Karpas-422 (cell line): ENCODE measurements at regions not wholly inside any gene's neighbourhood (a gene's known extent, or its start where the extent isn't known, plus 50 kb on each side); places are given as distances from the start of the nearest gene placed in this dataset.

Experiments used
- DNase-seq: peaks from one replicate; pipeline ENCODE4 v3.0.0-alpha.2; 2015
- H2AFZ ChIP-seq: fragments of 200-600 bp; sonication (generic); 2 replicates; pipeline ENCODE4 v1.6.1; 2014; ENCODE audit warnings: antibody characterized with exemption, low read length, mixed read lengths
- H3K27ac ChIP-seq: fragments of 200-600 bp; sonication (generic); 2 replicates; pipeline ENCODE4 v1.5.1; 2014; ENCODE audit warnings: mild to moderate bottlenecking, low read length, moderate library complexity
- H3K27me3 ChIP-seq: fragments of 200-600 bp; sonication (generic); 2 replicates; pipeline ENCODE4 v1.6.1; 2014; ENCODE audit warnings: low read length, mixed read lengths
- H3K36me3 ChIP-seq: fragments of 200-600 bp; sonication (generic); 2 replicates; pipeline ENCODE4 v1.6.1; 2014; ENCODE audit warnings: low read length, mixed read lengths; ENCODE audit not compliant: insufficient read depth
- H3K4me1 ChIP-seq: fragments of 200-600 bp; sonication (generic); 2 replicates; pipeline ENCODE4 v1.6.1; 2014; ENCODE audit warnings: mild to moderate bottlenecking, low read length, mixed read lengths
- H3K4me2 ChIP-seq: fragments of 200-600 bp; sonication (generic); 2 replicates; pipeline ENCODE4 v1.6.1; 2014; ENCODE audit warnings: low read length, low read depth, mild to moderate bottlenecking; ENCODE audit not compliant: poor library complexity, severe bottlenecking
- H3K4me3 ChIP-seq: fragments of 200-600 bp; sonication (generic); 2 replicates; pipeline ENCODE4 v1.5.1; 2014; ENCODE audit warnings: mild to moderate bottlenecking, antibody characterized with exemption, low read length, mixed read lengths
- H3K79me2 ChIP-seq: fragments of 200-600 bp; sonication (generic); 2 replicates; pipeline ENCODE4 v1.6.1; 2014; ENCODE audit warnings: mild to moderate bottlenecking, low read length, mixed read lengths
- H3K9ac ChIP-seq: fragments of 200-600 bp; sonication (generic); 2 replicates; pipeline ENCODE4 v1.6.0; 2014; ENCODE audit warnings: low read length
- H3K9me2 ChIP-seq: fragments of 200-600 bp; sonication (generic), shearing (Covaris generic); replicated peaks from 2 replicates; pipeline ENCODE4 v1.6.0; 2014; ENCODE audit warnings: mild to moderate bottlenecking, low read length, moderate library complexity; ENCODE audit not compliant: insufficient read depth
- H3K9me3 ChIP-seq: fragments of 300-700, 200-600 bp; sonication (generic); 2 replicates; pipeline ENCODE4 v1.6.1; 2014; ENCODE audit warnings: low read length, mixed read lengths
- H4K20me1 ChIP-seq: fragments of 200-600 bp; sonication (generic); 2 replicates; pipeline ENCODE4 v1.6.1; 2014; ENCODE audit warnings: mild to moderate bottlenecking, antibody characterized with exemption, low read length, low read depth; ENCODE audit not compliant: insufficient read depth

- Histone ChIP-seq H2AFZ (no peak overlapping the region), H3K36me3 (no peaks in the 10 kb centered on the region), H3K4me3 (no peak overlapping the region), H4K20me1 (no peaks in the 10 kb centered on the region), H3K79me2 (no peaks in the 10 kb centered on the region), H3K9ac (no peak overlapping the region), H3K9me2 (no peaks in the 10 kb centered on the region), H3K4me2 (no peak overlapping the region), H3K27ac (no peak overlapping the region), H3K9me3 (no peaks in the 10 kb centered on the region), H3K4me1 (no peaks in the 10 kb centered on the region), H3K27me3 (no peaks in the 10 kb centered on the region)
- no peak for DNase-seq
These were observed 110.6 kb upstream of the OLIG2 start for GRCh38 chr21:32915099-32915498.

GRCh38 chr21:32916088-32916487 is 109.6 kb upstream of the OLIG2 start:
- H3K4me3 ChIP-seq: no peak overlapping the region
- no peaks in the 10 kb centered on the region for H3K4me1 ChIP-seq
- H3K27me3 ChIP-seq: no peaks in the 10 kb centered on the region
- no peak overlapping the region for H3K9ac ChIP-seq
- no peaks in the 10 kb centered on the region for H3K79me2 ChIP-seq
- no peak overlapping the region for H2AFZ ChIP-seq
- no peaks in the 10 kb centered on the region for H4K20me1 ChIP-seq
- no peaks in the 10 kb centered on the region for H3K36me3 ChIP-seq
- H3K9me3 ChIP-seq: no peaks in the 10 kb centered on the region
- DNase-seq: no peak
- H3K4me2 ChIP-seq: no peak overlapping the region
- no peaks in the 10 kb centered on the region for H3K9me2 ChIP-seq
- no peak overlapping the region for H3K27ac ChIP-seq

- Histone ChIP-seq H3K9me2 (no peaks in the 10 kb centered on the region), H3K9ac (no peak overlapping the region), H3K27me3 (no peaks in the 10 kb centered on the region), H3K27ac (no peak overlapping the region), H3K4me2 (no peak overlapping the region), H3K9me3 (no peaks in the 10 kb centered on the region), H4K20me1 (no peaks in the 10 kb centered on the region), H3K4me3 (no peak overlapping the region), H2AFZ (no peak overlapping the region), H3K36me3 (no peaks in the 10 kb centered on the region), H3K79me2 (no peaks in the 10 kb centered on the region), H3K4me1 (no peaks in the 10 kb centered on the region)
- peak; percentile 66 for DNase-seq
These were observed 109.1 kb upstream of the OLIG2 start for GRCh38 chr21:32916522-32917099.

- no peaks in the 10 kb centered on the region for H3K27me3 ChIP-seq
- H3K4me3 ChIP-seq: no peak overlapping the region
- H3K79me2 ChIP-seq: no peaks in the 10 kb centered on the region
- H3K4me2 ChIP-seq: no peak overlapping the region
- no peaks in the 10 kb centered on the region for H3K36me3 ChIP-seq
- no peaks in the 10 kb centered on the region for H4K20me1 ChIP-seq
- H2AFZ ChIP-seq: no peak overlapping the region
- H3K9me2 ChIP-seq: no peaks in the 10 kb centered on the region
- no peaks in the 10 kb centered on the region for H3K9me3 ChIP-seq
- no peaks in the 10 kb centered on the region for H3K4me1 ChIP-seq
- no peak overlapping the region for H3K9ac ChIP-seq
- H3K27ac ChIP-seq: no peak overlapping the region
- no peak for DNase-seq
These were observed 108.2 kb upstream of the OLIG2 start for GRCh38 chr21:32917362-32918135.

GRCh38 chr21:32918478-32919120 is 107.1 kb upstream of the OLIG2 start:
- Histone ChIP-seq H3K4me1 (no peaks in the 10 kb centered on the region), H2AFZ (no peak overlapping the region), H3K9me2 (no peaks in the 10 kb centered on the region), H3K9ac (no peak overlapping the region), H3K79me2 (no peaks in the 10 kb centered on the region), H3K4me2 (no peak overlapping the region), H3K4me3 (no peak overlapping the region), H3K27me3 (no peaks in the 10 kb centered on the region), H3K9me3 (no peaks in the 10 kb centered on the region), H3K36me3 (no peaks in the 10 kb centered on the region), H4K20me1 (no peaks in the 10 kb centered on the region), H3K27ac (no peak overlapping the region)
- no peak for DNase-seq

GRCh38 chr21:32920474-32920873 is 105.3 kb upstream of the OLIG2 start:
- H3K4me1 ChIP-seq: no peaks in the 10 kb centered on the region
- H4K20me1 ChIP-seq: no peaks in the 10 kb centered on the region
- H3K9ac ChIP-seq: no peak overlapping the region
- no peaks in the 10 kb centered on the region for H3K9me2 ChIP-seq
- H3K27me3 ChIP-seq: no peaks in the 10 kb centered on the region
- H3K36me3 ChIP-seq: no peaks in the 10 kb centered on the region
- H2AFZ ChIP-seq: no peak overlapping the region
- H3K9me3 ChIP-seq: no peaks in the 10 kb centered on the region
- no peak overlapping the region for H3K4me2 ChIP-seq
- DNase-seq: no peak
- no peak overlapping the region for H3K27ac ChIP-seq
- H3K79me2 ChIP-seq: no peaks in the 10 kb centered on the region
- H3K4me3 ChIP-seq: no peak overlapping the region

- DNase-seq: peak; percentile 75
- Histone ChIP-seq H3K79me2 (no peaks in the 10 kb centered on the region), H3K9ac (no peak overlapping the region), H3K9me2 (no peaks in the 10 kb centered on the region), H3K27me3 (no peaks in the 10 kb centered on the region), H4K20me1 (no peaks in the 10 kb centered on the region), H2AFZ (no peak overlapping the region), H3K36me3 (no peaks in the 10 kb centered on the region), H3K9me3 (no peaks in the 10 kb centered on the region), H3K4me1 (no peaks in the 10 kb centered on the region), H3K4me2 (no peak overlapping the region), H3K27ac (no peak overlapping the region), H3K4me3 (no peak overlapping the region)
These were observed 104.0 kb upstream of the OLIG2 start for GRCh38 chr21:32921632-32922230.

GRCh38 chr21:32925098-32925497 is 100.6 kb upstream of the OLIG2 start:
- Histone ChIP-seq H3K4me3 (no peak overlapping the region), H3K9me2 (no peaks in the 10 kb centered on the region), H3K9ac (no peak overlapping the region), H4K20me1 (no peaks in the 10 kb centered on the region), H3K27ac (no peak overlapping the region), H3K36me3 (no peaks in the 10 kb centered on the region), H3K4me2 (no peak overlapping the region), H2AFZ (no peak overlapping the region), H3K4me1 (no peaks in the 10 kb centered on the region), H3K79me2 (no peaks in the 10 kb centered on the region), H3K9me3 (no peaks in the 10 kb centered on the region), H3K27me3 (no peaks in the 10 kb centered on the region)
- no peak for DNase-seq
